Heart left ventricle (tissue), 13 donors: ENCODE measurements at regions not wholly inside any gene's neighbourhood (a gene's known extent, or its start where the extent isn't known, plus 50 kb on each side); places are given as distances from the start of the nearest gene placed in this dataset.

Source experiments
- CTCF ChIP-seq, 12 donors: fragments of 200-600 bp; sonication (generic) in 4 of 12; IDR thresholded peaks; one replicate each; pipeline versions ENCODE4 v1.5.0 to v1.8.0; 2018 to 2022; ENCODE audit warnings: antibody characterized with exemption in 12 of 12, mild to moderate bottlenecking in 5 of 12
- POLR2A ChIP-seq, 2 donors: fragments of 450-650 bp; IDR thresholded peaks; one replicate each; pipeline ENCODE4 v1.6.1; 2017; ENCODE audit warnings: antibody characterized with exemption in 2 of 2, mild to moderate bottlenecking in 2 of 2, moderate library complexity in 2 of 2
- donor health status: ischemic (EF 13 %, LVEDD 7.1; RV severe dilation, severe dysfunction).
- donor health status: DM: no; HTN: yes; CAD: no.
- donor health status: DM: no; HTN: no; CAD: no.
- donor health status: ischemic (EF 25% LVEDD 6.9; RV normal size, moderate dysfunction).
- donor health status: ischemic (EF 25% LVEDD 5.7; RV mildly dilated, moderate dysfunction).
- donor health status: ischemic (EF 35%, LVEDD 5.7; RV mildly dilated, moderate dysfunction).
- donor health status: nonischemic (EF 11% LVEDD 7.7; RV severe dilation, severe dysfunction).
- donor health status: DM: yes; HTN: yes; CAD: no.
- donor health status: PGD.
- donor health status: ischemic (EF 29% LVEDD 5.4; RV normal size, mild dysfunction).
- donor health status: nonischemic (EF 23%, LVEDD 6.1; RV moderate dilation, normal function).

GRCh38 chr10:55820478-55820877 is 540.6 kb downstream of the ZWINT start:
- no peak for TF ChIP-seq POLR2A (IDR thresholded peaks at IDR 0.05)
- no peak for TF ChIP-seq CTCF (IDR thresholded peaks at IDR 0.05)
